Pancreas (tissue), 10 donors: ENCODE measurements at regions not wholly inside any gene's neighbourhood (a gene's known extent, or its start where the extent isn't known, plus 50 kb on each side); places are given as distances from the start of the nearest gene placed in this dataset.

Source experiments
- ATAC-seq, 4 donors: fragments of 200-7000 bp; cut with Tn5 transposase; one replicate each; pipeline versions ENCODE4 v1.8.0 to v1.9.1; 2020; ENCODE audit warnings: mild to moderate bottlenecking in 4 of 4, moderate library complexity in 4 of 4
- DNase-seq, 6 donors: peaks; one replicate each; pipeline ENCODE4 v3.0.0-alpha.2; 2020
- FAIRE-seq: peaks from 2 replicates; lab custom pipeline; 2012; peaks lifted over from hg19 to GRCh38; lab: Jason Lieb, UNC
- H3K27ac ChIP-seq, 4 donors: fragments of 200-600 bp; sonication (generic); 1 replicate in 3 of 4; 2 replicates in 1 of 4; pipeline versions ENCODE4 v1.5.0 to v1.8.0; 2020
- H3K27me3 ChIP-seq, 4 donors: fragments of 200-600 bp; one replicate each; pipeline ENCODE4 v1.8.0; 2021
- H3K36me3 ChIP-seq, 3 donors: fragments of 200-600 bp; sonication (generic) in 1 of 3; one replicate each; pipeline versions ENCODE4 v1.5.0 to v1.8.0; 2020 to 2021
- H3K4me1 ChIP-seq, 3 donors: fragments of 200-600 bp; one replicate each; pipeline ENCODE4 v1.8.0; 2021
- H3K4me3 ChIP-seq, 4 donors: fragments of 200-600 bp; sonication (generic) in 2 of 4; one replicate each; pipeline versions ENCODE4 v1.5.0 to v1.8.0; 2020 to 2021
- H3K9me3 ChIP-seq, 4 donors: fragments of 200-600 bp; one replicate each; pipeline ENCODE4 v1.8.0; 2021
- WGBS, 2 donors: extraction: QIAGEN DNeasy Blood & Tissue Kit; methylation state at CpG; one replicate each; pipeline ENCODE4 v1.1.7; 2013; 5-methylcytosine and 5-hydroxymethylcytosine counted together
- intact Hi-C, 3 donors: fragments of 100-400 bp; cut with DNase I; formaldehyde crosslinking; loops; one replicate each; pipeline versions ENCODE4 v1.11.1 to v1.14.2; 2022
- TF ChIP-seq, protein P1 (sequence below), 4 donors: fragments of 200-600 bp; sonication (generic) in 3 of 4; IDR thresholded peaks; one replicate each; pipeline versions ENCODE4 v1.5.0 to v1.8.0; 2021; ENCODE audit warnings: antibody characterized with exemption in 4 of 4
- donor health status: healthy with polysubstance abuse.
- donor health status: DM: no; HTN: no; CAD: no; lungs with moderate emphysema.
- donor health status: DM: no; HTN: no; CAD: no.
- donor health status: control.
- donor health status: control.
- donor health status: Bipolar disorder and iron deficiency.
- donor health status: DM: yes; HTN: yes; CAD: no.
- donor health status: DM: no; HTN: no; CAD: no.
- donor health status: DM: no; HTN: no; CAD: no.
- donor health status: DM: yes; HTN: yes; CAD: no.

DNA sequence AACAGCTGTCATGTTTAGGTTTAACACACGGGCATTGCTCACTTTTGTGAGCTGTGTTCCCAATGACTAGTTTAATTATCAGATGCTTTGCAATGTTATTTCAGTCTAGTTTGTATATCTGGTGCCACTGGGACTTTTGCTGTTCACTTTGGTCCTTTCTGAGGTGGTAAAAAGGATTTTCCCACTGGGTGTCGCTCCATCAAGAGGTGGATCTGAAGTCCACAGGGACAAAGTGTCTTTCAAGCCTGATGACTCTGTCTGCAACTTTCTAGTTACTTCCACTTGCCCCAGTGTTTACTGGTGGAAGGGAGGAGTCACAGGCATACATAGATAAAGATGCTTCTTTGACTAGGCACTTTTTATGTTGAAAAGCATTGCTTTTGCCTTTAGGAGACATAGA lies 242.2 kb downstream of the HGF start:
- WGBS, 2 donors, result 56 to 65% methylated on average over 2 of the region's 2 CpGs
- Histone ChIP-seq H3K27ac (no peak overlapping the region), H3K36me3 (no peaks in the 10 kb centered on the region), H3K4me3 (no peak overlapping the region), H3K4me1 (no peaks in the 10 kb centered on the region), H3K9me3 (no peaks in the 10 kb centered on the region), H3K27me3 (peaks cover 0 to 2% (median 0%) of the 10 kb centered on the region in 4 donors)
- ATAC-seq (no peak), DNase-seq (no peak), FAIRE-seq (no peak)
- intact Hi-C loops, result no loop called here
- TF ChIP-seq, protein P1, sequence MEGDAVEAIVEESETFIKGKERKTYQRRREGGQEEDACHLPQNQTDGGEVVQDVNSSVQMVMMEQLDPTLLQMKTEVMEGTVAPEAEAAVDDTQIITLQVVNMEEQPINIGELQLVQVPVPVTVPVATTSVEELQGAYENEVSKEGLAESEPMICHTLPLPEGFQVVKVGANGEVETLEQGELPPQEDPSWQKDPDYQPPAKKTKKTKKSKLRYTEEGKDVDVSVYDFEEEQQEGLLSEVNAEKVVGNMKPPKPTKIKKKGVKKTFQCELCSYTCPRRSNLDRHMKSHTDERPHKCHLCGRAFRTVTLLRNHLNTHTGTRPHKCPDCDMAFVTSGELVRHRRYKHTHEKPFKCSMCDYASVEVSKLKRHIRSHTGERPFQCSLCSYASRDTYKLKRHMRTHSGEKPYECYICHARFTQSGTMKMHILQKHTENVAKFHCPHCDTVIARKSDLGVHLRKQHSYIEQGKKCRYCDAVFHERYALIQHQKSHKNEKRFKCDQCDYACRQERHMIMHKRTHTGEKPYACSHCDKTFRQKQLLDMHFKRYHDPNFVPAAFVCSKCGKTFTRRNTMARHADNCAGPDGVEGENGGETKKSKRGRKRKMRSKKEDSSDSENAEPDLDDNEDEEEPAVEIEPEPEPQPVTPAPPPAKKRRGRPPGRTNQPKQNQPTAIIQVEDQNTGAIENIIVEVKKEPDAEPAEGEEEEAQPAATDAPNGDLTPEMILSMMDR (IDR thresholded peaks at IDR 0.05), result no peak

- no peak for FAIRE-seq
- Histone ChIP-seq H3K9me3 (no peaks in the 10 kb centered on the region), H3K4me3 (no peak overlapping the region), H3K36me3 (no peaks in the 10 kb centered on the region), H3K4me1 (no peaks in the 10 kb centered on the region), H3K27me3 (peaks cover 0 to 2% (median 0%) of the 10 kb centered on the region in 4 donors), H3K27ac (no peak overlapping the region)
- TF ChIP-seq, protein P1 (IDR thresholded peaks at IDR 0.05), result no peak
- DNase-seq, result no peak
- no peak for ATAC-seq
- WGBS, 2 donors, result 45 to 71% methylated on average over 1 of the region's 1 CpG
- intact Hi-C loops, result no loop called here
Observed at GRCh38 chr7:81526971-81527370, 242.9 kb downstream of the HGF start.

DNA sequence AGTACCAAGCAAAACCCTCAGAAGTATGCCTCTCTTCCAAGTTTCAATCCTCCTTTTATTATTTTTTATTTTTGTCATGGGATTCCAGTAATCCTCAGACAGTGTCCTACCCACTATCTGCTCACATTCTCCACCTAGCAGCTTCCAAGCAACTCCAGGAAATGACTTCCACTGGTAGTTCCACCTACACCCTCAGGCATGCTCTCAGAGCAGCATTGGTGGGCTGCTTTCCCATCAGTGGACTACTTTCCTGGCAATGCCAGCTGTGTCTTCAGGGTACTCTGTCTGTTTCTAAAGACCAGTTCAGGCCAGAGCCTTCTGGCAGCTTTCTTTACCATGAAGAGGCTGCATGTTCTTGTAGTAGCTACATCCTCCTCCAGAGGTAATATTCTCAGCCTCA lies 244.0 kb downstream of the HGF start:
- Histone ChIP-seq H3K4me1 (no peaks in the 10 kb centered on the region), H3K27me3 (peaks cover 0 to 4% (median 1%) of the 10 kb centered on the region in 4 donors), H3K9me3 (no peaks in the 10 kb centered on the region), H3K4me3 (no peak overlapping the region), H3K36me3 (no peaks in the 10 kb centered on the region), H3K27ac (no peak overlapping the region)
- FAIRE-seq (no peak), DNase-seq (no peak), ATAC-seq (no peak)
- intact Hi-C loops, result no loop called here
- TF ChIP-seq, protein P1 (IDR thresholded peaks at IDR 0.05), result no peak

DNA sequence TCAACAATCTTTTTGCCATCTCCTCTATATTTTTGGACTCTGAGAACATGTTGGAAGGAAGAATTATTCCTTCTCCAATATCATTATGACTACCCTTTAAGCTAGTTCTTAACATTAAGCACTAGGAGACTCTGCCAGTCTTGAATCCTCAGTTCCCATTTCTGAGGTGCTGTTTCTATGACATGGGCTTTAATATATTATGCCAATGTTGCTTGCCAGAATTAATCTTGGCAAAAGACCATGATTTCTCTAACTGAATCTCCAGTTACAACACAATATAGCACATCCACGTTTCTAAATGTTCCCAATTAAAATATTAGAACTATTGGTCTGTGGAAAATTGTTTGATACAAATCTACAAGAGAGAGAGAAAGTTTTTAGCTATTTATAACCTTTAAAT lies 250.0 kb downstream of the HGF start:
- no peaks in the 10 kb centered on the region for H3K36me3 ChIP-seq
- peaks cover 0 to 4% (median 0%) of the 10 kb centered on the region in 4 donors for H3K27me3 ChIP-seq
- no peaks in the 10 kb centered on the region for H3K4me1 ChIP-seq
- FAIRE-seq (no peak), DNase-seq (no peak), ATAC-seq (no peak)
- H3K4me3 ChIP-seq, result no peak overlapping the region
- WGBS, 2 donors, result 18 to 28% methylated on average over 1 of the region's 1 CpG
- no peak overlapping the region for H3K27ac ChIP-seq
- TF ChIP-seq, protein P1 (IDR thresholded peaks at IDR 0.05), result no peak
- intact Hi-C loops, result no loop called here
- no peaks in the 10 kb centered on the region for H3K9me3 ChIP-seq

DNA sequence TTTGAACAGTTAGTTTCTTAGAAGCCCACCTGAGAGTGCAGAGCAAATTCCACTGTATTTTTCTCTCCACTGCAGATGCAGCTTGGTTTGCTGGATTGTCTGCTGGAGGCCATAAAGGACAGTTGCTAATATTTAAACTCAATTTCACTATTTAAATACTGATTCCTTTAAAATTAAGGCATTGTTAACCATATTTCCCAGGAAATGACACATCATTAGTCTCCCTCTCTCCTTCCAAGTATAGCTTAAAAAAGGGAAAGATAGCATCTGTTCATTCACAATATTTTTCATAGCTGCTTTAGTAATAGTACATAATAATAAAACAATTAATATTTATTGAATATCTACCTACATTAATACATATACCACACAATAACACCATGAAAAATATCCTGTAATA lies 252.9 kb downstream of the HGF start:
- intact Hi-C loops, result no loop called here
- Histone ChIP-seq H3K9me3 (no peaks in the 10 kb centered on the region), H3K36me3 (no peaks in the 10 kb centered on the region), H3K27ac (no peak overlapping the region), H3K4me1 (no peaks in the 10 kb centered on the region), H3K27me3 (peaks cover 0 to 4% (median 2%) of the 10 kb centered on the region in 4 donors), H3K4me3 (no peak overlapping the region)
- FAIRE-seq, result no peak
- DNase-seq, result no peak
- ATAC-seq, result no peak
- TF ChIP-seq, protein P1 (IDR thresholded peaks at IDR 0.05), result no peak
